ENCODE measurements at regions not wholly inside any gene's neighbourhood (a gene's known extent, or its start where the extent isn't known, plus 50 kb on each side); places are given as distances from the start of the nearest gene placed in this dataset.
"Not testable (repeated sequence)": the region's sequence is repeated elsewhere in the genome, so short reads cannot be mapped to it uniquely, and the experiment has no call there.

- TF ChIP-seq CTCF (conservative IDR thresholded peaks at IDR 0.05; ENCODE audit: control insufficient read depth, insufficient read depth, low read depth, low read length) = no peak
- DNase-seq (ENCODE audit: low read depth) = no peak
Measured at GRCh38 chr6:40669343-40669742, 82.2 kb upstream of the LRFN2 start.

GRCh38 chr6:40668203-40668602 lies 81.0 kb upstream of the LRFN2 start:
- no peak for DNase-seq (ENCODE audit: low read depth)
- TF ChIP-seq CTCF (conservative IDR thresholded peaks at IDR 0.05; ENCODE audit: control insufficient read depth, insufficient read depth, low read depth, low read length) = no peak

More at GRCh38 chr6:40669343-40669742, 82.2 kb upstream of the LRFN2 start:
- H3K4me3 ChIP-seq (ENCODE audit: control insufficient read depth, low read depth, low read length) = no peak overlapping the region

GRCh38 chr6:40666530-40666929 lies 79.4 kb upstream of the LRFN2 start:
- DNase-seq (ENCODE audit: low read depth) = no peak
- no peak overlapping the region for H3K4me3 ChIP-seq (ENCODE audit: control insufficient read depth, low read depth, low read length)
- TF ChIP-seq CTCF (conservative IDR thresholded peaks at IDR 0.05; ENCODE audit: control insufficient read depth, insufficient read depth, low read depth, low read length) = no peak

More at GRCh38 chr6:40668203-40668602, 81.0 kb upstream of the LRFN2 start:
- no peak overlapping the region for H3K4me3 ChIP-seq (ENCODE audit: control insufficient read depth, low read depth, low read length)

GRCh38 chr6:40661726-40662125 lies 74.6 kb upstream of the LRFN2 start:
- DNase-seq (ENCODE audit: low read depth) = no peak
- no peak overlapping the region for H3K4me3 ChIP-seq (ENCODE audit: control insufficient read depth, low read depth, low read length)
- TF ChIP-seq CTCF (conservative IDR thresholded peaks at IDR 0.05; ENCODE audit: control insufficient read depth, insufficient read depth, low read depth, low read length) = no peak

- not testable (repeated sequence) for DNase-seq (ENCODE audit: low read depth); H3K4me3 ChIP-seq (ENCODE audit: control insufficient read depth, low read depth, low read length)
Measured at GRCh38 chr6:40656772-40657171, 69.6 kb upstream of the LRFN2 start.

GRCh38 chr6:40654828-40655227 lies 67.7 kb upstream of the LRFN2 start:
- H3K4me3 ChIP-seq (ENCODE audit: control insufficient read depth, low read depth, low read length) = no peak overlapping the region
- TF ChIP-seq CTCF (conservative IDR thresholded peaks at IDR 0.05; ENCODE audit: control insufficient read depth, insufficient read depth, low read depth, low read length) = no peak
- no peak for DNase-seq (ENCODE audit: low read depth)

- TF ChIP-seq CTCF (conservative IDR thresholded peaks at IDR 0.05; ENCODE audit: control insufficient read depth, insufficient read depth, low read depth, low read length) = no peak
- H3K4me3 ChIP-seq (ENCODE audit: control insufficient read depth, low read depth, low read length) = no peak overlapping the region
- no peak for DNase-seq (ENCODE audit: low read depth)
Measured at GRCh38 chr6:40645043-40645442, 57.9 kb upstream of the LRFN2 start.

All from fibroblast of mammary gland (primary cell).